Ishikawa (cell line): ENCODE measurements at regions not wholly inside any gene's neighbourhood (a gene's known extent, or its start where the extent isn't known, plus 50 kb on each side); places are given as distances from the start of the nearest gene placed in this dataset.

Experiments
- CEBPB ChIP-seq: IDR thresholded peaks from 2 replicates; pipeline ENCODE4 v1.6.1; 2012
- EP300 ChIP-seq: IDR thresholded peaks from 2 replicates; pipeline ENCODE4 v1.6.1; 2012; ENCODE audit warnings: borderline replicate concordance
- TAF1 ChIP-seq: IDR thresholded peaks from 2 replicates; pipeline ENCODE4 v1.6.1; 2012; ENCODE audit warnings: low read depth, mild to moderate bottlenecking
- YY1 ChIP-seq: IDR thresholded peaks from 2 replicates; pipeline ENCODE4 v1.6.1; 2012; ENCODE audit warnings: low read depth
- ZBTB7A ChIP-seq: IDR thresholded peaks from 2 replicates; pipeline ENCODE4 v1.6.1; 2012; ENCODE audit warnings: low read depth
- TF ChIP-seq, protein P1 (sequence below): IDR thresholded peaks from 2 replicates; pipeline ENCODE4 v1.6.1; 2012
- TF ChIP-seq, protein P2 (sequence below): IDR thresholded peaks from 2 replicates; pipeline ENCODE4 v1.6.1; 2012; ENCODE audit warnings: low read depth, mild to moderate bottlenecking

DNA sequence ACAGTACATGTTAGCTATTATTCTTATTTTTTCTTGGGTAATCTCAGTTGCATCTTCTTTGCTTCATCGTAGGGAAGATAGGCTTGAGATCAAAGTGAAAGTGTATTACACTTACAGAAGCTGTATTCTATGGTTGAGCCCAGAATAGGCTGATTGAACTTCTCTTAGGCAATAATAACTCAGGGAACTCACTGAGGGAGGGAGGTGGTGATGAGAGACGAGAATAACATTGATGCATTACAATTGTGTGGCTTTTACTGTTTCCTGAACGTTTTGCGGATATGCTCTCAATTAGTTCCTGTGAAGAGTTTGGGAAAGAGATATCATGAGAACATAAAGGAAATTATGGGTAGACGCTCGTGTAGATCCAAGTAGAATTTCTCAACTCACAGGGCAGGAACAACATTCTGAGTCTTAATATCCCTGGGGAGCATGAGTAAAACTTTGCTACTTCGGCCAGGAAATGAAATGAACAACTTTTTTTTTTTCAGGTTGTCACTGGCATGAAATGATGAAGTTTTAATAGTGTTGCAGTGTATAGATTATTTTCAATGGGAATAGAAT, 302.2 kb downstream of the TUSC7 start:
- TF ChIP-seq EP300 (no peak), CEBPB (no peak), TAF1 (no peak), ZBTB7A (no peak), YY1 (no peak)
- TF ChIP-seq, protein P1, sequence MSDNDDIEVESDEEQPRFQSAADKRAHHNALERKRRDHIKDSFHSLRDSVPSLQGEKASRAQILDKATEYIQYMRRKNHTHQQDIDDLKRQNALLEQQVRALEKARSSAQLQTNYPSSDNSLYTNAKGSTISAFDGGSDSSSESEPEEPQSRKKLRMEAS = no peak
- TF ChIP-seq, protein P2, sequence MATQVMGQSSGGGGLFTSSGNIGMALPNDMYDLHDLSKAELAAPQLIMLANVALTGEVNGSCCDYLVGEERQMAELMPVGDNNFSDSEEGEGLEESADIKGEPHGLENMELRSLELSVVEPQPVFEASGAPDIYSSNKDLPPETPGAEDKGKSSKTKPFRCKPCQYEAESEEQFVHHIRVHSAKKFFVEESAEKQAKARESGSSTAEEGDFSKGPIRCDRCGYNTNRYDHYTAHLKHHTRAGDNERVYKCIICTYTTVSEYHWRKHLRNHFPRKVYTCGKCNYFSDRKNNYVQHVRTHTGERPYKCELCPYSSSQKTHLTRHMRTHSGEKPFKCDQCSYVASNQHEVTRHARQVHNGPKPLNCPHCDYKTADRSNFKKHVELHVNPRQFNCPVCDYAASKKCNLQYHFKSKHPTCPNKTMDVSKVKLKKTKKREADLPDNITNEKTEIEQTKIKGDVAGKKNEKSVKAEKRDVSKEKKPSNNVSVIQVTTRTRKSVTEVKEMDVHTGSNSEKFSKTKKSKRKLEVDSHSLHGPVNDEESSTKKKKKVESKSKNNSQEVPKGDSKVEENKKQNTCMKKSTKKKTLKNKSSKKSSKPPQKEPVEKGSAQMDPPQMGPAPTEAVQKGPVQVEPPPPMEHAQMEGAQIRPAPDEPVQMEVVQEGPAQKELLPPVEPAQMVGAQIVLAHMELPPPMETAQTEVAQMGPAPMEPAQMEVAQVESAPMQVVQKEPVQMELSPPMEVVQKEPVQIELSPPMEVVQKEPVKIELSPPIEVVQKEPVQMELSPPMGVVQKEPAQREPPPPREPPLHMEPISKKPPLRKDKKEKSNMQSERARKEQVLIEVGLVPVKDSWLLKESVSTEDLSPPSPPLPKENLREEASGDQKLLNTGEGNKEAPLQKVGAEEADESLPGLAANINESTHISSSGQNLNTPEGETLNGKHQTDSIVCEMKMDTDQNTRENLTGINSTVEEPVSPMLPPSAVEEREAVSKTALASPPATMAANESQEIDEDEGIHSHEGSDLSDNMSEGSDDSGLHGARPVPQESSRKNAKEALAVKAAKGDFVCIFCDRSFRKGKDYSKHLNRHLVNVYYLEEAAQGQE = no peak
